GM18909 (cell line): ENCODE measurements at regions not wholly inside any gene's neighbourhood (a gene's known extent, or its start where the extent isn't known, plus 50 kb on each side); places are given as distances from the start of the nearest gene placed in this dataset.
"Not testable (repeated sequence)": the region's sequence is repeated elsewhere in the genome, so short reads cannot be mapped to it uniquely, and the experiment has no call there.

ENCODE experiments used
- ATAC-seq: cut with Tn5 transposase; IDR thresholded peaks from one replicate; pipeline ENCODE4 v1.9.1; 2021; ENCODE audit warnings: mild to moderate bottlenecking; ENCODE audit not compliant: unreplicated experiment, poor library complexity

- no peak for ATAC-seq
Observed at GRCh38 chr17:77619851-77620250, 338.7 kb upstream of the TNRC6C start.

GRCh38 chr17:77620282-77620681, 338.2 kb upstream of the TNRC6C start:
- ATAC-seq = no peak

DNA sequence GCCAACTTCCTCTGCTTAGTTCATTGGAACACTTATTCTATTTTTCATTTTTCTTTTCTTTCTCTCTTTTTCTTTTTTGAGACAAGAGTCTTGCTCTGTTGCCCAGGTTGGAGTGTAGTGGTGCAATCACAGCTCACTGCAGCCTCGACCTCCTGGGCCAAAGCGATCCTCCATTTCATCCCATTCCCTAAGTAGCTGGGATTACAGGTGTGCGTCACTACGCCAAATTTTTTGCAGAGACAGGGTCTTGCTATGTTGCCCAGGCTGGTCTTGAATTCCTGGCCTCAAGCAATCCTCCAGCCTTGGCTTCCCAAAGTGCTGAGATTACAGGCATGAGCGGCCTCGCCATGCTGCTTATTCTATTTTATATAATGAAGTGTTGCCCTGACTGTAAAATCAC, 336.4 kb upstream of the TNRC6C start:
- ATAC-seq = not testable (repeated sequence)

GRCh38 chr17:77622647-77623046, 335.9 kb upstream of the TNRC6C start:
- ATAC-seq = no peak

GRCh38 chr17:77623321-77623720, 335.2 kb upstream of the TNRC6C start:
- ATAC-seq = not testable (repeated sequence)

DNA sequence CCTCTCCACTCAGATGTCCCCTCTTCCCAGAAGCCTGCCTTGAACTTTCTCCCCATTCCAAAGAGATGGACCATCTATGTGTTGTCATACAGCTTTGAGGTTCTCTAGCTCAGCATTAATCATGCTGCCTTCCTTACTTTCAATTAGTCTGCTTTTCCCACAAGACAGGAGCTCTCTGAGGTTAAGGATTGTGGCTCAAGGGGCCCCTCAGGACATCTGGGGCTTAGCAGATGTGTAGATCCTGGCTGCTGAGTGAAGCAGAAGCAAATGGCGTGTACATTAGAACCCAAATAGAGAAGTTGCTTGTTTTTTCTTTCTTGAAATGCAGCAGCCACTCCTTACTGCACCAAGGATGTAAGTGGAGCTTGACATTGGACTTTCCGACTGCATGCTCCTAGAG, 330.5 kb upstream of the TNRC6C start:
- ATAC-seq = no peak

- not testable (repeated sequence) for ATAC-seq
Observed at GRCh38 chr17:77629284-77629683, 329.2 kb upstream of the TNRC6C start.

GRCh38 chr17:77631307-77631706, 327.2 kb upstream of the TNRC6C start:
- ATAC-seq = no peak

DNA sequence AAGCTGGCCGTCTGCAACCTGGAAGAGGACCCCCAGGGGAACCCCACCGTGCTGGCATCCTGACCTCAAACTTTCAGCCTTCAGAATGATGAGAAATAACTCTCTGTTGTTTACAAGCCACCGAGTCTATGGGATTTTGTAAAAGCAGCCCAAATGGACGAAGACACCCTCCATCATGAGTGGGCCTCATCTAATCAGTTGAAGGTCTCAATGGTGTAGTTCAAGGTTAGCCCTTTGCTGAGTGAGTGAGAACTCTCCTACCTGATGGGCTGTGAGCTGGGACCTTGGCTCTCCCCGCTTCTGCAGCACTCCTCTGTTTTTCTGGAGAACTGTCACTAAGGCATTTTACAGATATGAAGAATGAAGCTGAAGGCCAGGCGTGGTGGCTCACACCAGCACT, 325.9 kb upstream of the TNRC6C start:
- ATAC-seq = no peak

DNA sequence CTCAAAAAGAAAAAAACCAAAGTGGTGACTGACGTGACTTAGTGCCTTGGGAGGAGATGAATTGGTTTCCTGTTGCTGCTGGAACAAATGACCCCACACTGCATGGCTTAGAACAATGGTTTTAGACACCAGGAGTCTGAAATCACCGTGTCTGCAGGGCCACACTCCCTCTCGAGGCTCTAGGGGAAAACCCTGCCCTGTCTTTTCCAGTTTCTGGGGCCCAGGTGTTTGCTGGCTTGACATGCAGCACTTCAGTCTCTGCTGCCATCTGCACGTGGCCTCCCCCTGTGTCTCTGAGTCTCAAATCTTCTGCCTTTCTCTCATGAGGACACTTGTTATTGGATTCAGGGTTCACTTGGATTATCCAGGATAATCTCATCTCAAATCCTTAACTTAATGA, 323.8 kb upstream of the TNRC6C start:
- ATAC-seq = no peak

- ATAC-seq = no peak
Observed at GRCh38 chr17:77635176-77635575, 323.3 kb upstream of the TNRC6C start.

DNA sequence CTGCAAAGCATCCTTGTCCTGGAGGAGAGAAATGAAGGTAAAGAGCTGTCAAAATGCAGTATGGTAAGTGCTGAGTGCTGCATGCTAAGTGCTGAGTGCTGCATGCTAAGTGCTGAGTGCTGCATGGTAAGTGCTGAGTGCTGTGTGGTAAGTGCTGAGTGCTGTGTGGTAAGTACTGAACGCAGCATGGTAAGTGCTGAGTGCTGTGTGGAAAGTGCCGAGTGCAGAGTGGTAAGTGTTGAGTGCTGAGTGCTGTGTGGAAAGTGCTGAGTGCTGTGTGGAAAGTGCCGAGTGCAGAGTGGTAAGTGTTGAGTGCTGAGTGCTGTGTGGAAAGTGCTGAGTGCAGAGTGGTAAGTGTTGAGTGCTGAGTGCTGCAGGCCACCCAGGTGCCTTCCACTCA, 322.7 kb upstream of the TNRC6C start:
- ATAC-seq = not testable (repeated sequence)

DNA sequence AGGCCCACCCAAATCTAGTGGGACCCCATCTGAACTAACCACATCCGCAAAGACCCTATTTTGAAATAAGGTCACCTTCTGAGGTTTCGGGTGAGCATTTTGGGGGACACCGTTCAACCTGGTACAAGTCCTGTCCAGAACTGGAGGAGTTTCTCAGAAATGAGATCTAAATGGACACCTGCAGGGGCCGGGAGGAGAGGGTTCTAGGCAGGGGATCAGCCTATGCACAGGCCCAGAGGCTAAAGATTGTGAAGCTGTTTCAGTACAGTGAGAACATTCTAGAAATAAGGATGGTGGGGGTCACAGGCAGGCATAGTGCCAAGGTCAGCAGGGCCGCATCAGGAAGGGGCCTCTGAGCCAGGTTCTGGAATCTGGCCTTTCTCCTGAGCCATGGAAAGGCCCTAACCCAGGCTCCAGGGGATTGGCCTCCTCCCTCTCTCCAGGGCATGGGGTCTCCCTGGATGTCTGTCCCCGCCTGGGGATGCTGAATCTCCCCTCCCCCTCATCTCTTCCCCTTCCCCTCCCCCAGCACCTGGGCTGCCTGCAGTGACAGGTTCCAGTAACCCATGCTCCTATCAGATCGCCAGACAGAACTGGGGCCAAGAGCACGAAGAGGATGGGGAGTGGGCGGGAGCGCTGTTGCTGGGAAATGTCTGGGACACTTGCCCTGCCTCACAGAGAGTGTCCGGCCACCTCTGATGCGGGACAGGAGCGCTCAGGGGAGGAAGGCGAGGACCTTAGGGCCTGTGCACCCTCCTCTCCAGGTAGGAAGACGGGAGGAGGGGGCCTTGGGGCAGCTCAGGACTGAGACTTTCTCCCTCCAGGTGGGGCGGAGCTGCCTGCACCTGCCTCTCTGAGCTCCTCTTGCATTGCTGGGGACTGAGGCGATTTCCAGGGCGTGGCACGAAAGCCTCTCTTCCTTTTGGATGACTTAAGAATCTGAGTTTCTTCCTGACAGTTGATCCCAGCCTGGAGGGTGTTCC, 321.4 kb upstream of the TNRC6C start:
- no peak for ATAC-seq

- no peak for ATAC-seq
Observed at GRCh38 chr17:77637818-77638575, 320.5 kb upstream of the TNRC6C start.

DNA sequence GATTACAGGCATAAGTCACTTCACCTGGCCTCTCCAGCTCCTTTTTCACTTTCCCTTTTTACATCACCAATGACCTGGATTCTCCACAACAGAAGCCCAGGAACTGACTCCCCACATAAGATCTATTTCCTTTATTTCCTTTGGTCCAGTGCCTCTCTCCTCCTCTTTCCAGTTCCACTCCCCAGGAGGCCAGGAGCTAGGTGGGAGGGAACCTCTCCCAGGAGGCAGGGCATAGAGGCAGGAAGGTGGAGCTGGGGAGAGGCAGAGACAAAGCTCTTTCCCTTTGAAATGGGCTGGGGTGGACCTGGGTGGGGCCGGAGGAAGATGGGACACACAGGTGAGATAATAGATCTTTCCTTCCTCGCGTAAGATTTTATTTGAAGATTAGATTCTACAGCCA, 318.3 kb upstream of the TNRC6C start:
- no peak for ATAC-seq

GRCh38 chr17:77640916-77641605, 317.4 kb upstream of the TNRC6C start:
- no peak for ATAC-seq

DNA sequence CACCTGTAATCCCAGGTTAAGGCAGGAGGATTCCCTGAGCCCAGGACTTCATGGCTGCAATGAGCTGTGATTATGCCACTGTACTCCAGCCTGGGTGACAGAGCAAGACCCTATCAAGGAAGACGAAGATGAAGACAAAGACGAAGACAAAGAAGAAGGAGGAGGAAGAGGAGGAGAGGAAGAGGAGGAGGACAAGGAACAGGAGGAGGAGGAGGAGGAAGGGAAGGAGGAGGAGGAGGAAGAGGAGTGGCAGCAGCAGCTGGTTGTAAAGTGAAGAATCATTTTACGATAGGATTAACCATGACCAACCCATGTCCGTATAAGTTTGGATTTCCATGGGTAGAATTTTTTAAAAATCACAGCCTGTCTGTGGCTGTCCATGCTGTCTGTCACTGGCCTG, 316.8 kb upstream of the TNRC6C start:
- ATAC-seq = no peak

- ATAC-seq = no peak
Observed at GRCh38 chr17:77644181-77645071, 314.1 kb upstream of the TNRC6C start.

DNA sequence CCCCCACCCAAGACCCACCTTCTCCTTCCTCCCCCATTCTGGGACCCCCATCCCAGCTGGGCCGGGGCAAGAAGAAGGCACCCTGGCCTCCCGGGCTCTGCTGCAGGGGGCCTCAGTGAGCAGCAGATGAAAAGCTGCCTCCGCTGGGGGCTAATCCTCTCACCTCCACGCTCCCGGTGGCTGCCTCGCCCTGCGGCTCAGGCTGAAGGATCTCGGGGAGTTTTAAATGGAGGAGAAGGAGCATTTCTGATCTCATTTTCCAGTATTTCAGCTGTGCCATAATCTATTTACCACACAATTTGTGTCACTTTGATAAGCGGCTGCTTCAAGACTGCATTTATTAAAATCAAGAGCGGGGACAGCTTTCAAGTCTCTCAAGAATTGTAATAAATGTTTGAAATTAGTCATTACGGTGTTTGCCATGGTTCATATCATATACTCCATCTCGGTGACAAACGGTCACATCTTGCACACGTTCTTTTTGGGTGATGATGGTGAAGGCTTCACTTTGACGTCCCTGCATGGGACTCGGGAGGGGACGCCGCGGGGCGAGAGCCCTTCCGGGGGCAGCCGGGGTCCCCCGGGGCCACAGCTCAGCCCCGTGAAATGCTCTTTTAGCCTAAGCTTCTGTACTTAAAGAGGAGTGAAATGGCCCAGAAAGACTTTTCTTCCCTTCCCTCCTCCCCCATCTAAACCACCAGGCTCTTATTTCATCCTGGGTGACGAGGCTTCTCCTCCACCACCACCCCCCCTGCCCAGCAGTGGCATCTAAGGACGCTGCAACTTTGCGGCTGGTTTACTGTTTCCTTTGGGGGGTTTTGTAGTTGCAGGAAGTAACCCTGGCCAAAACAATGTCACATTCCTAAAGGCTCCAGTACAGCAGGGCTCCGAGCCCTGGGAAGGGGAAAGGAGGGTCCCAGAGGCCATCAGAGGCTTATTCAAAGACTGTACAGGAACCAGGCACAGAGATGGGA, 313.1 kb upstream of the TNRC6C start:
- ATAC-seq = no peak
